WTC11 (cell line): ENCODE measurements at regions not wholly inside any gene's neighbourhood (a gene's known extent, or its start where the extent isn't known, plus 50 kb on each side); places are given as distances from the start of the nearest gene placed in this dataset.

Experiments used
- ATAC-seq: fragments of 200-7000 bp; cut with Tn5 transposase; 2 replicates; pipeline ENCODE4 v1.10.0; 2021; ENCODE audit warnings: mild to moderate bottlenecking, moderate library complexity
- CTCF ChIA-PET: fragments of 300-600 bp; sonication (Branson Sonifier 250); formaldehyde crosslinking; loops from one replicate; lab custom pipeline; 2021; ENCODE audit warnings: antibody characterized with exemption; lab: Charles Lee
- POLR2A ChIA-PET: fragments of 350-600 bp; sonication (Branson Sonifier 250); formaldehyde crosslinking; loops from one replicate; lab custom pipeline; 2021; ENCODE audit warnings: antibody characterized with exemption; lab: Charles Lee
- DNase-seq: peaks from one replicate; pipeline ENCODE4 v3.0.0; 2021; ENCODE audit warnings: low spot score
- H3K27ac Mint-ChIP-seq: 2 replicates; pipeline ENCODE4 v1.8.0; 2021; ENCODE audit warnings: mixed read lengths
- H3K27me3 Mint-ChIP-seq: 2 replicates; pipeline ENCODE4 v1.8.0; 2021; ENCODE audit warnings: low read depth, mild to moderate bottlenecking, moderate library complexity, mixed read lengths
- H3K36me3 Mint-ChIP-seq: 2 replicates; pipeline ENCODE4 v1.8.0; 2021; ENCODE audit warnings: mixed read lengths
- H3K4me1 Mint-ChIP-seq: 2 replicates; pipeline ENCODE4 v1.8.0; 2022; ENCODE audit warnings: mixed read lengths
- H3K4me3 Mint-ChIP-seq: 2 replicates; pipeline ENCODE4 v1.8.0; 2021; ENCODE audit warnings: mild to moderate bottlenecking, moderate library complexity, mixed read lengths
- H3K9me3 Mint-ChIP-seq: 2 replicates; pipeline ENCODE4 v1.8.0; 2021; ENCODE audit warnings: mixed read lengths
- ATF3 ChIP-seq: sonication (generic); formaldehyde crosslinking; conservative IDR thresholded peaks from 2 replicates; pipeline ENCODE4 v1.8.1; 2022; ENCODE audit warnings: mild to moderate bottlenecking, missing genetic modification reagents
- ATF6 ChIP-seq: sonication (generic); formaldehyde crosslinking; IDR thresholded peaks from 2 replicates; pipeline ENCODE4 v1.8.1; 2023; ENCODE audit warnings: mild to moderate bottlenecking, missing genetic modification reagents
- CBFB ChIP-seq: sonication (generic); formaldehyde crosslinking; IDR thresholded peaks from 2 replicates; pipeline ENCODE4 v1.8.1; 2022; ENCODE audit warnings: mild to moderate bottlenecking, low read depth, missing genetic modification reagents
- CTCF ChIP-seq: fragments of 200-600 bp; IDR thresholded peaks from 2 replicates; pipeline ENCODE4 v1.8.0; 2022; ENCODE audit warnings: antibody characterized with exemption
- E2F4 ChIP-seq: sonication (generic); formaldehyde crosslinking; IDR thresholded peaks from 2 replicates; pipeline ENCODE4 v1.8.1; 2022; ENCODE audit warnings: low read depth, mild to moderate bottlenecking, moderate library complexity, missing genetic modification reagents, borderline replicate concordance
- HMGXB4 ChIP-seq: sonication (generic); formaldehyde crosslinking; IDR thresholded peaks from 2 replicates; pipeline ENCODE4 v1.8.1; 2023; ENCODE audit warnings: mild to moderate bottlenecking, moderate library complexity, missing genetic modification reagents
- IRF1 ChIP-seq: sonication (generic); formaldehyde crosslinking; IDR thresholded peaks from 2 replicates; pipeline ENCODE4 v1.8.0; 2023; ENCODE audit warnings: missing genetic modification reagents
- IRF2 ChIP-seq: sonication (generic); formaldehyde crosslinking; IDR thresholded peaks from 2 replicates; pipeline ENCODE4 v1.8.0; 2022; ENCODE audit warnings: low read depth, missing genetic modification reagents, borderline replicate concordance
- MLX ChIP-seq: sonication (generic); formaldehyde crosslinking; IDR thresholded peaks from 2 replicates; pipeline ENCODE4 v1.8.1; 2023; ENCODE audit warnings: mild to moderate bottlenecking, missing genetic modification reagents, moderate library complexity
- NFYB ChIP-seq: sonication (generic); formaldehyde crosslinking; conservative IDR thresholded peaks from 2 replicates; pipeline ENCODE4 v1.8.0; 2022; ENCODE audit warnings: low read depth, missing genetic modification reagents
- NR3C1 ChIP-seq: sonication (generic); formaldehyde crosslinking; conservative IDR thresholded peaks from 2 replicates; pipeline ENCODE4 v1.8.1; 2023; ENCODE audit warnings: low read depth, mild to moderate bottlenecking, missing genetic modification reagents
- SOX15 ChIP-seq: fragments of 250-450 bp; sonication (Bioruptor Pico); IDR thresholded peaks from 2 replicates; pipeline ENCODE4 v1.9.0; 2021; ENCODE audit warnings: mild to moderate bottlenecking
- TP53 ChIP-seq: sonication (generic); formaldehyde crosslinking; IDR thresholded peaks from 2 replicates; pipeline ENCODE4 v1.8.1; 2023; ENCODE audit warnings: mild to moderate bottlenecking, missing genetic modification reagents
- ZBTB43 ChIP-seq: sonication (generic); formaldehyde crosslinking; IDR thresholded peaks from 2 replicates; pipeline ENCODE4 v1.8.1; 2023; ENCODE audit warnings: mild to moderate bottlenecking, missing genetic modification reagents
- ZNF263 ChIP-seq: sonication (generic); formaldehyde crosslinking; IDR thresholded peaks from 2 replicates; pipeline ENCODE4 v1.8.1; 2022; ENCODE audit warnings: low read depth, mild to moderate bottlenecking, moderate library complexity, missing genetic modification reagents
- ZNF317 ChIP-seq: sonication (generic); formaldehyde crosslinking; IDR thresholded peaks from 2 replicates; pipeline ENCODE4 v1.8.1; 2023; ENCODE audit warnings: low read depth, mild to moderate bottlenecking, moderate library complexity, missing genetic modification reagents, borderline replicate concordance
- ZNF423 ChIP-seq: fragments of 250-450 bp; sonication (Bioruptor Pico); IDR thresholded peaks from 2 replicates; pipeline ENCODE4 v2.1.2; 2022; ENCODE audit warnings: mild to moderate bottlenecking, moderate library complexity
- ZNF532 ChIP-seq: fragments of 250-450 bp; sonication (Bioruptor Pico); IDR thresholded peaks from 2 replicates; pipeline ENCODE4 v1.9.0; 2021; ENCODE audit warnings: mild to moderate bottlenecking, borderline replicate concordance
- ZNF671 ChIP-seq: fragments of 250-450 bp; sonication (Bioruptor Pico); IDR thresholded peaks from 2 replicates; pipeline ENCODE4 v1.8.0; 2021; ENCODE audit warnings: mild to moderate bottlenecking
- ZSCAN18 ChIP-seq: fragments of 250-450 bp; sonication (Bioruptor Pico); IDR thresholded peaks from 2 replicates; pipeline ENCODE4 v2.1.2; 2022; ENCODE audit warnings: mild to moderate bottlenecking, moderate library complexity

- TF ChIP-seq ZNF532 (CRISPR knock-in tag) = no peak
- no peak for TF ChIP-seq SOX15 (CRISPR knock-in tag)
- TF ChIP-seq ATF6 (CRISPR knock-in tag) = no peak
- no peak for TF ChIP-seq TP53 (CRISPR knock-in tag)
- TF ChIP-seq ZNF263 (CRISPR knock-in tag) = no peak
- no peak for TF ChIP-seq ZSCAN18 (CRISPR knock-in tag)
- no peak for TF ChIP-seq NR3C1
- no peak for TF ChIP-seq ATF3 (CRISPR knock-in tag)
These were observed 54.2 kb upstream of the ZNF267 start (continued) for GRCh38 chr16:31819386-31819785.

GRCh38 chr16:31819948-31820347, 53.7 kb upstream of the ZNF267 start:
- CTCF ChIA-PET = no interaction called here
- DNase-seq (no peak), ATAC-seq (no peak)
- H3K36me3 Mint-ChIP-seq = peaks cover 55% of the 10 kb centered on the region
- no peak overlapping the region for H3K27ac Mint-ChIP-seq
- H3K4me1 Mint-ChIP-seq = no peaks in the 10 kb centered on the region
- POLR2A ChIA-PET = no interaction called here
- H3K9me3 Mint-ChIP-seq = peaks cover 59% of the 10 kb centered on the region
- H3K4me3 Mint-ChIP-seq = no peak overlapping the region
- H3K27me3 Mint-ChIP-seq = peaks cover 28% of the 10 kb centered on the region
- no peak for TF ChIP-seq CBFB (CRISPR knock-in tag)
- TF ChIP-seq ZNF671 (CRISPR knock-in tag) = no peak
- TF ChIP-seq ZBTB43 (CRISPR knock-in tag) = no peak
- no peak for TF ChIP-seq E2F4 (CRISPR knock-in tag)
- TF ChIP-seq HMGXB4 = no peak
- TF ChIP-seq NFYB = no peak
- no peak for TF ChIP-seq ZNF423
- no peak for TF ChIP-seq CTCF
- TF ChIP-seq IRF1 (CRISPR knock-in tag) = no peak
- no peak for TF ChIP-seq IRF2
- no peak for TF ChIP-seq ZNF317
- no peak for TF ChIP-seq MLX (CRISPR knock-in tag)
